Omental fat pad (tissue), 3 donors: ENCODE measurements at regions not wholly inside any gene's neighbourhood (a gene's known extent, or its start where the extent isn't known, plus 50 kb on each side); places are given as distances from the start of the nearest gene placed in this dataset.

Source experiments
- ATAC-seq: fragments of 150-250 bp; one replicate; pipeline ENCODE4 v1.9.1; 2016; ENCODE audit warnings: mild to moderate bottlenecking, moderate library complexity; ENCODE audit not compliant: low FRiP score
- DNase-seq: peaks from one replicate; pipeline ENCODE4 v3.0.0-alpha.2; 2019; ENCODE audit warnings: low spot score
- TF ChIP-seq, protein P1 (sequence below), 3 donors: fragments of 450-650 bp; IDR thresholded peaks; one replicate each; pipeline ENCODE4 v1.5.1; 2016 to 2017; ENCODE audit warnings: antibody characterized with exemption in 3 of 3, mild to moderate bottlenecking in 3 of 3, moderate library complexity in 2 of 3

DNA sequence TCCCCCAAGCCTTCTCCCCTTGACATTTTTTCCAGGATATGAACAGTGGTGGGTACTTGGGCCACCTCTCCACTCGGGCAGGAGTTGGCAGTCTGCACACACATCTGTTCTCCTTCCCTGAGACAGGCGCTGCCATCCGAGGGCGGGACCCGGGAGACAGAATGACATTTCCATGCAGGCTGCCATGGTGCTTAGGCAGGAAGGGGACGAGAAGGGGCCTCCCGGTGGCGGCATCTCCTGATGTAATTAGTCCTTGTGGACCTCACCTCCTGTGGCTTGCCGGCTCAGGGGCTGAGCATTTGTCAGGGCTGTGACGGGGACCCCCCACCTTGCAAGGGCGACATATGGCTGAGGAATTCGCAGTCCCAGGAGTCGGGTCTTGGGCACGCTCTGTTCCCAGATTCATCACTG, 197.2 kb downstream of the FOXL1 start:
- TF ChIP-seq, protein P1, sequence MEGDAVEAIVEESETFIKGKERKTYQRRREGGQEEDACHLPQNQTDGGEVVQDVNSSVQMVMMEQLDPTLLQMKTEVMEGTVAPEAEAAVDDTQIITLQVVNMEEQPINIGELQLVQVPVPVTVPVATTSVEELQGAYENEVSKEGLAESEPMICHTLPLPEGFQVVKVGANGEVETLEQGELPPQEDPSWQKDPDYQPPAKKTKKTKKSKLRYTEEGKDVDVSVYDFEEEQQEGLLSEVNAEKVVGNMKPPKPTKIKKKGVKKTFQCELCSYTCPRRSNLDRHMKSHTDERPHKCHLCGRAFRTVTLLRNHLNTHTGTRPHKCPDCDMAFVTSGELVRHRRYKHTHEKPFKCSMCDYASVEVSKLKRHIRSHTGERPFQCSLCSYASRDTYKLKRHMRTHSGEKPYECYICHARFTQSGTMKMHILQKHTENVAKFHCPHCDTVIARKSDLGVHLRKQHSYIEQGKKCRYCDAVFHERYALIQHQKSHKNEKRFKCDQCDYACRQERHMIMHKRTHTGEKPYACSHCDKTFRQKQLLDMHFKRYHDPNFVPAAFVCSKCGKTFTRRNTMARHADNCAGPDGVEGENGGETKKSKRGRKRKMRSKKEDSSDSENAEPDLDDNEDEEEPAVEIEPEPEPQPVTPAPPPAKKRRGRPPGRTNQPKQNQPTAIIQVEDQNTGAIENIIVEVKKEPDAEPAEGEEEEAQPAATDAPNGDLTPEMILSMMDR (IDR thresholded peaks at IDR 0.05): no peak
- DNase-seq (no peak), ATAC-seq (no peak)

DNA sequence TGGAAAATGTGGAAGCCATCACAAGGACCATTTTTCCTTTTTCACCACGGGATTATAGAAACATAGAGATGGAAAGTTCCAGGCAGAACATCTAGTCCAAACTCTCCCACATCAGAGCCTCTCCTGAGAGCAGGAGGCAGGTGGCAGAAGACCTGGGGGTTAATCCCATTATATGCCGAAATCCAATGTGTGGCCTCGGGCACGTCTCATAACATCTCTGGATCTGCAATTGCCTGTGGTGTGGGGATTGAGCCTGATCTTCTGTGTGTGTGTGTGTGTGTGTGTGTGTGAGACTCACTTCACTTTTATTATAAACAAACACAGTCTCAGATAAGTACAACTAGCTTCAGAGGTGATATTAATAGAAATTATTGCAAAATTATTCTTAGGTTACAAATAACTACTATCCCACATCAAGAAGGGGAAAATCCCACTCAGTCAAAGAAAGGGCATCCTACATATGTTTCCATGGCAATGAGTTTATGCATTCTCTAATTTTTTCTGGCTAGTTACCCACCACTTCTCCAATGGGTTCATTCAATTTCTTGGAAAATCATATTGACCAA, 199.1 kb downstream of the FOXL1 start:
- DNase-seq: no peak
- no peak for ATAC-seq
- TF ChIP-seq, protein P1 (IDR thresholded peaks at IDR 0.05): no peak

DNA sequence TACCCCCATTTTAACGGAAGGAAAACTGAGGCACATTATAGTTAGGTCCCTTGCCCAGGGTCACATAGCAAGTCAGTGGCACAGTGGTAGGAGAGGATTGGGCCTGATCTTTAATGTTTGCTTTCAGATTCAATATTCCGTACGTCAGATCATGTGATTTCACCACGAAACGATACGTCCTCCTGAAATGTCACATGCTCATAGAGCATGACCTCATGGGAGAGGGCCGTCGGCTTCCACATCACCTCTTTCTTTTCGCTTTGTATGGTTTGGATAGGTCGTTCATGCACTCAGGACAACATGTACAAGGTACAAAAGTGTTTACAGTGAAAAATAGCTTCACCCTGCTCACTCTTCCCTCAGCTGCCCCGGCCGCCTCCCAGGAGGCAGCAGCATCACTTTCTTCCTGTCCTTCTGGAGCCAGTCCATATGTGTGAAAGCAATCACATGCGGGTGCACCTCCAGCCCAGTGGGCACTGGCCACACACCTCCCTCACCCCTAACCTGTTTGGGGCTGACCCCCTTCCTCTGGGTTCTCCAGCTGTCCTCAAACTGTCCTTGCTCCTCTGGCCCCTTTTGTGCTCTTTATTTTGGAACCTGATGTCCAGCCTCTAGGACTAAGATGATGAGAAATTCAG, 199.9 kb downstream of the FOXL1 start:
- DNase-seq (no peak), ATAC-seq (no peak)
- TF ChIP-seq, protein P1 (IDR thresholded peaks at IDR 0.05): no peak

DNA sequence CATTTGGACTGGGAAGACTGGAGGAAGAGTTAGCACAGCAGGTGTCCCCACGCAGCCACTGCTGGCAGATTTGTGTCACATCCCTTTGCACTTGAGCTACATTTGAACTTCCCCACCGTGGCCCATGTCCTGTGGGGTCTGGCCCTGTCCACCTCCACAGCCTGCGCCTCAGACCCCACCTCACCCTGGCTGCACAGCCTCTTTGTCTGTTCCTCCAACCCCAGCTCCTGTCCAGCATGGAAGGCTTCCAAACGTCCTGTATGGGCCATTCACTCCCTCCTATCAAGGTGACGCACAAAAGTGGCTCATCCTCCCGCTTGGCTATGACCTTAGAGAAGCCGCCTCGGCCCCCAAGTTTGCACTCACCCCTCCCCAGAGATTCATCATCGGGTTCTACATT, 200.6 kb downstream of the FOXL1 start:
- DNase-seq: no peak
- TF ChIP-seq, protein P1 (IDR thresholded peaks at IDR 0.05): no peak
- ATAC-seq: no peak

DNA sequence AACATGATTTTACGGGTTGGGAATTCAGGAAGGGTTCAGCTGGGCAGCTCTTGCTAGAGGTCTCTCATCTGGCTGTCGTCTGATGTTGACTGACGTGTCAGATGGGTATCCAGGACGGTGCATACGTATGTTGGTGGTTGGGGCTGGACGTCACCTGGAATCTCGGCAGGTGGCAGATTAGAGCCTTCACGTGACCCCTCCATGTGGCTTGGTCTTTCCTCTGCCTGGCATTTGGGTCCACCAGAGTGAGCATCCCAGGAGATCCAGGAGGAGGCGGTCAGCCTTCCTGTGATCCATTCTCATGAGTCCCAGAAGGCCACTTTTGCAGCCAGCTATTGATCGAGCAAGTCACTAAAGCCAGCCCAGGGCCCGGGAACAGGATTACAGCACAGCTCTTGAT, 202.7 kb downstream of the FOXL1 start:
- DNase-seq (no peak), ATAC-seq (no peak)
- TF ChIP-seq, protein P1 (IDR thresholded peaks at IDR 0.05): no peak

DNA sequence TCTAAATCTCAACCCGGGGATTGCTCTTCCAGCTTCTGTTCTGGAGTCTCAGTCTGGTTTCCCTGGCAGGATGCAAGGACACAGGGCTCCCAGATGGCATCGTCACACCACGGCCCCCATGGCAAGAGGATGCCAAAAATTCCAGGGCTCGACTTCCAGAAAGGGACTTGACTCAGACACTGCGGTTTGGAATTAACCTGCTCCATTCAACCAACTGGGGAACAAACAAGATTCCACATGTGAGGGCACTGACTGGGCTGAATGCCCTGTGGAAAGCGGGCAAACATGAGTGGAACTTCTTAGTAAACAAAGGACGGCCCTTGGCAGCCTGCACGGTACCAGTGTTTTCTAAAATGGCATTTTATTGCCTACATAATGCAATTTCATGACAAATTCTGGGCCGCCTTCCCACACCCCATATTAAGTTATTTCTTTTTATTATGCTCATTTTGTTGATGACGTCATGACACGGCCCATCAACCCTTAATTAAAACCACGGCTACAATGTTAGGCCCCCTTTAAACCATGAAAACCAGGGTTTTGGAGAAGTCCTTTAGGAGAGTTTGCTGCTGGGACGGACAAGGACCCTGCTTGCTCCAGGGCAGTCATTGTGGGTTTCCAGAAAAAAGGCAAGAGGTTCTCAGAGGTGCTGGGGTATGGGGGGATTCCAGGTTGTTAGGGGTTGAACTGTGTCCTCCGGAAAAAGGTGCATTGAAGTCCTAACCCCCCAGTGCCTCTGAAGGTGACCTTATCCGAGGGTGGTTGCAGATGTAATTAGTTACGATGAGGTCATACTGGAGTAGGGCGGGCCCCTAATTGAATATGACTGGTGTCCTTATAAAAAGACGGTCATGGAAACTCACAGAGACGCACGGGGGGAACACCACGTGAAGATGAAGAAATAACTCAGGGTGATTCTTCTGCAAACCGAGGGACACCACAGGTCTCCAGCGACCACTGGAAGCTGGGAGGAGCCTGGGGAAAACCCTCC, 205.6 kb downstream of the FOXL1 start:
- ATAC-seq (no peak), DNase-seq (no peak)
- TF ChIP-seq, protein P1 (IDR thresholded peaks at IDR 0.05): no peak
